A673 (cell line): ENCODE measurements at regions not wholly inside any gene's neighbourhood (a gene's known extent, or its start where the extent isn't known, plus 50 kb on each side); places are given as distances from the start of the nearest gene placed in this dataset.

Experiments
- CTCF ChIP-seq: fragments of 300-800, 200-600 bp; sonication (generic); conservative IDR thresholded peaks from 2 replicates; pipeline ENCODE4 v1.5.1; 2017; ENCODE audit warnings: low read depth, mild to moderate bottlenecking, antibody characterized with exemption, low read length, moderate library complexity, mixed read lengths
- EZH2 ChIP-seq: fragments of 200-600 bp; sonication (generic); IDR thresholded peaks from 2 replicates; pipeline ENCODE4 v1.6.1; 2017; ENCODE audit warnings: borderline replicate concordance, low read depth, mild to moderate bottlenecking, mixed read lengths, antibody characterized with exemption, low read length; ENCODE audit not compliant: poor library complexity, severe bottlenecking

- TF ChIP-seq CTCF, result no peak
- no peak for TF ChIP-seq EZH2
Observed at GRCh38 chr11:37643968-37644367, 1045.9 kb upstream of the RAG2 start.
